ENCODE measurements at regions not wholly inside any gene's neighbourhood (a gene's known extent, or its start where the extent isn't known, plus 50 kb on each side); places are given as distances from the start of the nearest gene placed in this dataset.

DNA sequence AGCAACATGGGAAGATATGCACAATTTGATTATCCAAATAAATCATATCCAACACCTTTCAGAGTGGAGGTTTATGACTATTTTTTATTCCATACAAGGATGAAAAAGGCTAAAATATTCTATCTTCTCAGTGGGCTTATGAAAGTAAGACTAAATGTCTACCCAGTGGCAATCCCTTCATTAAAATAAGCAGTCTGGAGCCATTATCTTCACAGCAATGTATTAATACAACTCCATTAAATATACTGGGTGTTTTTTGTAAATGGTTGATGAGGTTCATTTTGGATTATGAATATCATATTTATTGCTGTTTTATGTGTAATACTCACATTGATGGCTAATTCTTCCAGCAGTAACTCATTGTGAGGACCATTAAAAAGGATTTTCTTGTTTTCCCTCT lies 352.7 kb upstream of the SOX11 start:
- no peak for DNase-seq (ENCODE audit: low read depth)

DNA sequence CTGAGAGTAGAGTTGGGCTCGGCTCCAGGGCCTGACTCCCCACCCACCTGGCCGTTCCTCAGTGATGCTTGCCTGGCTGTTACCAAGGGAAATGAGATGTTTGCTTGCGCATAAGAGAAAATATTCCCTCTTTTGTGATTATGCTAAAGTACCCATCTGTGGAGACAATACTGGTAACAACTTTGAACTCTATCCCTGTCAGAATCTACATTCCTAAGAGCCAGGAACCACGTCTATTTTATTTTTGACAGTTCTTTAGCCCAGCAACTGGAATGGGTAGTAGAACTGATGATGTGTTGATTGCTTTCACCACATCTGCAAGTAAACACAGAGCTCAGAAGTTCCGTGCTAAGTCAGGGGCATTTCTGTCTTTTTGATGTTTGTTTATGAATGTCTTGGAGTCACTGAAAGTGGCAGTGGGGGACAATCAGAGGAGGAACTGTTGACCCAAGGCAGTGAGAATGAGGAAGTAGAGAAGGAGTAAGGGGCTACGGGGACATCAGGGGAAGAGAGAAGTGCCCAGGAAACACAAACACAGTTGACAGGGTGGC lies 348.3 kb upstream of the SOX11 start:
- DNase-seq (ENCODE audit: low read depth), result no peak

DNA sequence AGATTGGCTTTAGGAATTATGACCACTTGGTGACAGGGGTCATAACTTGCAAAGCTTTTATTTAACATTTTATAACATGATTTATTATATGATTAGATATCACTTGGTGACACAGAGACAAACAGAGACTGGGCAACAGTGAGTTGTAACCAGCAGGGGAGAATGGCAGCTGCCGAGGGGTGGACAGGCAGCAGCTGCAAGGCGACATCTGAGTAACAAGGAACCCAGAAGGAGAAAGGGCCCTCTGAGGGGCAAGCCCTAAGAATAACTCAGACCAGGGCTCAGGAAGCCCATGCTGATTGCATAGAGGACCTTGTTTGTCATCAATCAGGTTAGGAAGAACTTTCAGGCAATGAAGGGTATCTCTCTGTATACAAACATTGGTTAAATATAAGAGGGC lies 339.9 kb upstream of the SOX11 start:
- DNase-seq (ENCODE audit: low read depth), result no peak

DNA sequence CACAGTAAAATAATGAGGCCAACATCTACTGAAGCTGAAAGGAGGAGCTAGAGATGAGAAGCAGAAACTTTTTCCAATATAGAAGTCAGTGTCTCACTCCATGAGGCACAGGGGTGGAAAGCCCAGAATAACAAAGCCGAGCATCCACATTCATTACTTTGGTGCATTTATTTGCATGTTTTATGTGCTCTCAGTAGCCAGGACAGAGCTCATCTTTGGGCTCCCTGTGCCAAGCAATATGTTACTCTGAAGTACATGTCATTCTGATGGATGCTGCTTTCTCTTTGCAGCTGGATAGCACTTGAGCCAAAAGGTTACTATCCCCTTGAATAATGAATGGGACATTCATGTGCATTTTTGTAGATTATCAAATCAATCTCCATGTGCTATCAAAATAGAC lies 338.6 kb upstream of the SOX11 start:
- DNase-seq (ENCODE audit: low read depth), result no peak

DNA sequence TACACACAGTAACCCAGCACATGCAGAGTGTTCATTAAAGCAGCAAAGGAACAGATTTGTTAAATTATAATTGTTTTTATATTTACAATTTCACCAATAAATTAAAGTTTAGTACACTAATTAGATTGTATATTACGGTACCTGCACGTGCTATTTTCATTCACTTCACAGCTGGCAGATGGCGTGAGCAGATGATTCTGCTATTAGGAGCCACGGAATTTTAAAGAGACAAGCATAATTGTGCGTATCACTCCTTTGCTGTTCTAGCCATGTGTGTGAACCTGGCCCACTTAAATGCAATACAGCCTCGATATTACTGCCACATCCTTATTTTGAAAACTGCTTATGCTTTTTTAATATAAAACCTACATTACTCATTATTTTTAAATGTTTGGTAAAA lies 332.8 kb upstream of the SOX11 start:
- no peak for DNase-seq (ENCODE audit: low read depth)

DNA sequence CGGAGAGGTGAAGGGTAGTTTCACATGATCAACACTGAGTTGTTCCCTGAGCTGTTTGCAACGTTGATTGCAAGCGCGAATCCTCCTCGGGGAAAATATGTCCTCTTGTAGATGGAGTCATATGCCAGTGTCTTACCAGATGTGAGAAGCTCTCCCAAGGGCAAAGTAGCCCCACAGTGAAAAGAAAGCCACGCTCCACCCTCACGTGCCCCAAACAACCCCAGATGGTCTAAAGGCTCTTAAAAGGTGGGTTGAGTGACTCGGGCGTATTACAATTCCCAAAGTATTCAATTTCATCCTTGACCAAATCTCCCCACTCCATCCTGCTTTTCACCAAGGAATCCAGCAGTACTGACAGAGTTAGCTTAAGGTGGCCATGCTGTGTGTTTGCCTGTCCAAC lies 332.1 kb upstream of the SOX11 start:
- DNase-seq (ENCODE audit: low read depth), result no peak

DNA sequence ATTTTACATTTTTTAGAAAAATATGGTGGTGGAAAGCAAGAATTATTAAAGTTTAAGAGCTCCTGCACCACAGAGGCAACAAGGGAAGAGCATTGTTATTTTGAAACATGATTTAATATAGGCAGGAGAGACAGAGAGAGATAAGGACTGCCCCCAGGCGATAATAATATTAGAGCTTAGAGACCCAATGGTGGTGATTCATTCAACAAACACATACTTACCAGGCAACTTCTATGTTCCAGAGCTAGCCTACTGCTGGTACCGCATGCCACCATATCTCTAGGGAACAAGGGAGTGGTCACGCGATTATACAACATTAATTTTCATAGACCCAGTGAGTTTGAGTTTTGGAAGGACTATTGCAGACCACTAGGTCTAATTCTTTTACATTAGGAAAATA lies 327.8 kb upstream of the SOX11 start:
- no peak for DNase-seq (ENCODE audit: low read depth)

DNA sequence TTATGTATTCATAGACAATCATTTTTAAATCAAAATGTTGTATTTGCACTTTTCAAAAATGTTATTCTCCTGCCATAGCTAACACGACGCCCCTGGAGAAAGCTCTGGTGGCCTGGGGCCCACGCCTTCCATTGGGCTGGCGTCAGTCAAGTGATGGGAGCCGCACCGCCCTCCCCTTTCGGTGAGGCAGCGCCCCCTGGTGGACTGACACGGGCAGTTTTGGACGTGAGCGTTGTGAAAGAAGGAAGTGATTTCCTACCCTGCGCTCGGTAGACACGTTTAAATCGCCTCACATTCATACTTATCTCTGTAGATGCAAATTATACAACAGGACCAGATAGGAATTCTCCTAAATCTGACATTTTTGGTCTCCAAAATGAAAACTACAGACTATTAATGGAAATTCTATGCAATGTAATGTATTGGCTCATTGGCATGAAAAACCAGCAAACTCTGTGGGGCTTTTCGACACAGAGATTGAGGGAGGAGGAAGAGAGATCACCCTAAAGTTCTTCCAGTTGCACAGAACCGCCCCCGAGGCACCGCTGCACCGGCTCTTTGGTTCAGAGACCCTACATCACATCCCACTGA lies 326.2 kb upstream of the SOX11 start:
- peak; percentile 3 for DNase-seq (ENCODE audit: low read depth)

DNA sequence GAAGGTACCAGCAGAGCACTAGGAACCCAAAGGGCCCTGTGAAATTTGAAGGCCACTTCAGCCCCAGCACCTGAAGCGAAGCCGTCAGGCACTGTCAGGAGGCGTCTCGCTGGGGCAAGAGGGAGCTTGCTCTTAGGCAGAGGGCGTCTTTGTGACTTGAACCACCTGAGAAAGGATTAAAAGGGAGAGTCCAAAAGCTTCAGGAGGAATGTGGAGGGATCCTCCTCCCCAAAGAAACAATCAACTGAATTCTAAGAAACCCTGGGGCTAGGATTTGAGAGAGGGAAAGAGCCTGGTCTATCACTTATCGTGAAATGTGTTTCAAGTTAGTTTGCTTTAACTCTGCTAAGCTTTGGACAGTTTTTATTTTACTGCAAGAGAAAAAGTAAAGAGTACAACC lies 324.9 kb upstream of the SOX11 start:
- no peak for DNase-seq (ENCODE audit: low read depth)

DNA sequence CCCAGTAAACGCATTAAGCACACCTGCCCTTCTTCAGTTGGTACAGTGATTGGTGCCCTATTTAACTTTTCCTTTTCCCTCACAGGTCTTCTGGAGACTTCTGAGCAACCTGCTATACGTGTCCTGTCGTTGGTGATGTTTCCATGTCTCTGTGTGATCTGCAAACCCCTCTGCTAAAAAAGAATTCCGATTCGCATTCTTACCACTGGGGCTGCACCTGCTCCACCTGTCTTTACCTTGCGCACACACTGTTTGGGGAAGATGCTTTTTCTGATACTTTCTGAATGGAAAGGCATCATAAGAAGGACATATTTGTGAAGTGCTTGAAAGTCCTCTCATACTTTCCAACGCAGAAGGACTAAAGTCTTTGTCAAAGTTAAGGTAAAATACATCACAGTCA lies 323.9 kb upstream of the SOX11 start:
- DNase-seq (ENCODE audit: low read depth), result no peak

DNA sequence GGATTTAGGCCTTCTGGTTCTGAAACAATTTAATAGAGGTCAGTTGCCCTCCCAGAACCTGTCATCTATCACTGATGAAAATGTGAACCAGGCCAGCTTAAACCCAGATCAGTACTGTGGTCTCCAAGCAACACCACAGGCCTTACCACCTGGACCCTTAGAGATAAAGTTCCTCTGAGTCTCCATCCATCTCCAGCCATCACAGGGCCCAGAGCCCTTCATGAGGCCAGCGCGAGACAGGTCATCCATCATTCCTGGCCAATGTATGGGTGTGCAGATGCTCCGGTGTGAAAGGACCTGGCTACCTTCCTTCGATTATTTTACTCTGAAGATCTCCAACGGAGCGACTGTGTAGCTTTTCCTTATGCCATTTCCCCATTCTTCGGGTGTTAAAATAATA lies 322.7 kb upstream of the SOX11 start:
- DNase-seq (ENCODE audit: low read depth), result no peak

DNA sequence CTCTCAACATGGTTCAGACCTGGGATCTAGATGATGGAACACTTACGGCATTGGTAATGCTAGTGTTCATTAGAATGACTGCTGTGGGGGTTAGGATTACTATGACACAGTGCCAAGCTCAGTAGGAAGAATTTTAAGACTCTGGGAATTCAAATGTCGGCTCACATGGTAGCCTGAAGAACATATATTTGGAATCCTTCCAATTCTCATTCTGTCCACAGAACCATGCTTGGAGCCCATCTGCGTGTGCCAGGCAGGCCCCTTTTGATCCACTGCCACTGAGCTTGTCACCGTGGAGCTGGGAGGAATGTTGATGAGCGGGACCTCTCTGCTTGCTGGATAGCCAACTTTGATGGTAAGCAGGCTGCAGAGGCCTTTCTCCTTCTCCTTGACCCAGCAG lies 322.0 kb upstream of the SOX11 start:
- no peak for DNase-seq (ENCODE audit: low read depth)

DNA sequence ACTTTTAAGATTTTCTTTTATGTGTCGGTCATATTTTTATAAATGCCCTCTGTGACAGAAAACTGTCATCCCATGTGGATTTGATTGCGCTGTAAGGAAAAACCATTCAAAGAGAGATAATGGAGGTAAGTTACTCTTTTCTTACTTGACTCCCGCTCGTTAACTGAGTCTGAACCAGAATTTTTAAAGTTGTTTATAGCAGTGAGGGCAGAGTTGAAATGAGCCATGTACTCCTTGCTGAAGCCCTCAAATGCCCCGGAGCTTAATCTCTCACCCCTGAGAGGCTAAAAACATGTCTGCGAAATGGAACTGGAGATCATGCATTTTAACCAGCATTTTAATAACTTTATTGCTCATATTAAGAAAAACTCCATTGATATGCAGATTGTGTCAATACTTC lies 320.0 kb upstream of the SOX11 start:
- DNase-seq (ENCODE audit: low read depth), result no peak

DNA sequence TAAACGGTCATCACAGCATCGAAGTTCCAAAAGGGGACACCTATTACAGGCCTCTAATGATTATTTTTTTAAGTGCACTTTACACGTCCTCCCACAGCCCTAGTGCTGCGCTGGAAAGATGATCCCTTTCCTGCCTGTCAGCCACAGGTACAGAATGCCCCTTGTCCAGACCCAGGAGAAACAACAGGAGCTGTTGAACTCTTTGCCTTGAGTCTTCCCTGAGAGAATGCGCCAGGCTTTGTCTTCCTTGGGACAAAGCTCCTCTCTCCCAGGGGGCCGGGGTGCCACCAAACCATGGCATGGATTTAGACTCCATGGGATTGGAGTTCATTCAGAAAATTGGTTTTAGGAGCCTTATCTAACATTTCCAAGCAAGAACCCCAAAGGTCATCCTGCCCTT lies 319.0 kb upstream of the SOX11 start:
- DNase-seq (ENCODE audit: low read depth), result no peak

DNA sequence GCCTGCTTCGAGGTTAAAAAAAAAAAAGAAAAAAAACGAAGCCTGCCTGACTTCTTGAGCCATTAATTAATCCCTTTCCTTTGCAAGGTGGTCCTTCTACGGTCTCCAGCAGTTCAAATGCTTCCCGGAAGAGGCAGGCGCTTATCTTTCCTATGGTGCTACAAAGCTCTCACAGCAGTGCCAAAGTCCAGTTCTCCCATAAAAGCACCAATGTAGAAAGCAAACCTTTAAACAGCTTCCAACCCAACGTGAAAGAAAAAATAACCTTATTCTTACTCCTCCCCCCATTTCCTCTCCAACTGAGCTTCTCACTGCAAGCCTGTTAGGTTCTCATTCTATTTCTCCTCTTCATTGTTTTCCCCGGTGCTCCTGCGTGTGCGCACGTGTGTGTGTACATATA lies 317.4 kb upstream of the SOX11 start:
- DNase-seq (ENCODE audit: low read depth), result no peak

DNA sequence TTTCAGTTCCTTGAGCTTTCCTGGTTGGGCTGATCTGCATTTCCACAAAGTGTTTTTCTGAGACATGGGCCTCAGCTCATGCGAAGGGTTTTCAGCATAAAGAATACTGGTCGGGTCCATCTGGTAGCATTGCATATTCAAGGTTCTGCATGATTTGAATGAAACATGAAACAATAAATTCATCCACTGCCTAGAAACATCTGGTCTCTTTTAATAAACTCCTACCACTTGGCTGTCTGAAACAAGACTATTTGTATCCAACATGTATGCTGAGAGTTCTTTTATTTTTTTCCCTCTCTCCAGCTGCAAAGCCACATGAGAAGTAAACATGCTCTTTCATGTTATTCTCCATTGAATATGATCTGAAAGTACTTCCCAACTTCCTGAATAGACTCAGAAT lies 314.9 kb upstream of the SOX11 start:
- DNase-seq (ENCODE audit: low read depth), result no peak

DNA sequence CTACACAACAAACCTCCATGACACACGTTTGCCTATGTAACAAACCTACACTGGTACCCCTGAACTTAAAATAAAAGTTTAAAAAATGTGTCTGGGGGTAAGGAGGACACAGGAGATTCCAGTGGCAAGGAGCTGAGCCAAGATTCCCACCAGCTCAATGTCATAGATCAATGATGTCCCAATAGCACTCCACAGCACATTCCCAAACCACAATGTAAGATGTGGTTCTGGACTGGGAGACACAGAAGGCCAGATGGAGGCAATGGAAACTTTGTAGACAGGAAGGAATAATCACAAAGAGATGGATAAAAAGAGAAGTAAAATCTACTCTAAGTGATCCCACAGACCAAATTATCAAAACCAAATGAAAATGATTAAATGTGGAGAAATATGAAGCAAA lies 312.4 kb upstream of the SOX11 start:
- no peak for DNase-seq (ENCODE audit: low read depth)

DNA sequence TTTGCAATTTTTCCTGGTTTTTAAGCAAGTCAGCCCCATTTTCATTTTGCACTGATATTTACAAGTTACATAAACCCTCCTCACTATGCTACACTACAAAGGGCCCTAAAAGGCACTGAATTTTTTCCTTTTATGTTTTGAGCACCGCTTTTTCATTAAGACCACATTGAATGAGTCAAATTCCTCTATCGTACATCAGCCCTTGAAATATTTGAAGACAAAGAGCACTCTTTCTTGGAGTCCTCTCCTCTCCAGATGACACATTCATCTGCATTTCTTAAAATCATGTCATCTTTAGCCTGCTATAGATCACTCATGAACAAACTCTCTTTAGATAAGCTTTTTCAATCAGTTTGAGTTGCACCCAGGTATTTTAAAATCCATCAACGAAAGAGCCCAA lies 306.6 kb upstream of the SOX11 start:
- DNase-seq (ENCODE audit: low read depth), result no peak

DNA sequence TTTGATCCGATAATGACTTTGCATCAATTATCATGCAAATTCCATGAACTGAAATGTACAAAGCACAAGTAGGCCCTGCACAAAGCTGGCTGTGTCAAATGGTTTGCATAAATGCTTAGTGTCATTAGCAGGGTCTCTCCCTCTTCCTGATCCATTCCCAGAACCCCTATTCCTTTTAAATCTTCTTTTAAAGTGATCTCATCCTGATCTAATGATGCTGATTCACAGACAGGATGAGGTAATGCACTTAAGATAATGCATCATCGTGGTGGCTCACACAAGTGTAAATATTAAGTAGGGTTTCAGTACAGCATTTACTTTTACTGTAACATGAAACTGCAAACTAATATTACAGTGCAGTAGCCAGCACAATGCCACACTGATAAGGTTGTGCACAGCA lies 304.8 kb upstream of the SOX11 start:
- DNase-seq (ENCODE audit: low read depth), result no peak

DNA sequence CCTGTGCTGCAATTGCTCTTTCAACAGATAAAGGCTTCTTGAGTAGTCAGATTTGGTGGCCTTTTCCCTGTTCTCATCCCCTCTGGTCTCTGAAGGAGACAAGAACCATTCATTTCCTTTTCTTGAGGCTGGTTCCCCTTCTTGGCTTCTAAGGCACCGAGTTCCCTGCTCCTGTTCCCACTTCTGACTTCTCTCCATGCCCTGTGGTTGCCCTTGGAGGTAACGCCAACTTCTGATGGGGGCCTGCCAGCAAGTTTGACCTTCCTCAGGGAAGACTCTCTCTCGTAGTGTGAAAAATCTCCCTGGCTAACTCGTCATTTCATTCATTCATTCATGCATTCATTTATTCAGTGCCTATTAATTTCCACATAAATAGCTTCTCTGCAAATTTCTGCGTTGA lies 302.4 kb upstream of the SOX11 start:
- no peak for DNase-seq (ENCODE audit: low read depth)

DNA sequence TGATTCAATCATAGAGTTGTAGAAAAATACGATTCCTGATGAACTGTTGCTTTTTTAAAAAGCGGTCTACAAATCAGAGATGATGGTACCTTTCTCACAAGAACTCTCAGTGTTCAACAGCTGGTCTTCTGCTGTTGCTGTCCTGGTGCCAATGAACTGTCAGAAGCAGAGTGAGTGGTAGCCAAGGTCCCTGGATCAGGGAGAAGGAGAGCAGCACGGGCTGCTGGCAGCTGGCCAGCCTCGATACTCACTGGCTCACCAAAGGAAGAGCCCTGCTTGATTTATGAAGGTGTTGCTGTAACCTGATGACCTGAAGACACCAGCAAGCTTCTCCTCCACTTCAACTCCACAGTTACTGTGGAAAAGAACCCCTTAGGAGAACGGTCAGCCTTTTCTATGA lies 300.8 kb upstream of the SOX11 start:
- no peak for DNase-seq (ENCODE audit: low read depth)

DNA sequence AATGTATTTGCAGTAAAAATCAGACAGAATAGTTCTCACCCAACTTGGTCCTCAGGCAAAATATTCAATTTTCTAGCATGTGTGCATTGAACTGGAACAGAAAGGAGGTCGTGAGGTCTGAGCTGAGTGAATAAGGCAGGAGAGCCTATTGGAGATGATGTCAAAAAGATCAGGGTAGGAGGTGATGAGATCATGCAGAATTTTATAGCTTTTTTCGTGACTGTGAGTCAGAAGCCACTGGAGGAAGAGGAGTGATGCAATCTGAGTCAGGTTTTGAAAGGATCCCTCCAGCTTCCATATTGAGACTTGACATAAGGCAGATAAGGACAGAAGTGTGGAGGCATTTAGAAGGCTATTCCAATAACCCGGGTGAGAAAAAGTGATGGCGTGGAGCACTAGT lies 299.5 kb upstream of the SOX11 start:
- no peak for DNase-seq (ENCODE audit: low read depth)

DNA sequence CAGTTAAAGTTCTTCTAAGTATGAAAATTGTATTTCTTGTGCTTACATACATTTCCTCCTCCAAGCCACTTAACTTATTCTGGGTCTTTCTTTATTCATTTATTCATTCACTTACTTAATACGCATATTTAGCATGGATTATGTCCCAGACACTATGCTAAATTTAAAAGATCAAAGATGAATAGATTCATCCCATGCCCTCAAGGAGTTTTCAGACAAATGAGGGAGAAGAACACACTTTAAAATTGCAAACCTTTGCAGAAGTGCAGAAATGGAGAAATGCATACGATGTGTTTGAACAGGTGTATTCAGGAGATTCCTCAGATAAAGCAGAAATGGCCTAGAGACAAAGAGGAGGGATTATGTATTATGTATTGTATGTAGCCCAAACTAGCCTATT lies 298.7 kb upstream of the SOX11 start:
- DNase-seq (ENCODE audit: low read depth), result no peak

DNA sequence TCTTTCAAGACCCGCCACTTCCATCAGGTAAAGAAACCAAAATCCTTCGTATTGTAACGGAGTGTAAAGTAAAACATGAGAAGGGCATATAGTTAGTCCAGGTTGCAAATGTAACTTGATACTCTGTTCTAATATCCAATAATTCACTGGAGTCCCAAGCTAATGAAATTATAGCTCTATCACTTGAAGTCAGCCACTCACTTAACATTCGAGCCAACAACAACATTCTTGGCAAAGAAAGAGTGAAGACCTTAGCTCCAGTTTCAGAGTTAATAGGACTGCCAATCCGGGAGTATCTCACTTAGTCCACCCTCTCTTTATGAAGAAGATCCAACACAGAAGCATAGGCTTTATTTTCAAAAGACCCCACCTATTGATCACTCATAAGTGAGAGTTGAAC lies 298.0 kb upstream of the SOX11 start:
- no peak for DNase-seq (ENCODE audit: low read depth)

DNA sequence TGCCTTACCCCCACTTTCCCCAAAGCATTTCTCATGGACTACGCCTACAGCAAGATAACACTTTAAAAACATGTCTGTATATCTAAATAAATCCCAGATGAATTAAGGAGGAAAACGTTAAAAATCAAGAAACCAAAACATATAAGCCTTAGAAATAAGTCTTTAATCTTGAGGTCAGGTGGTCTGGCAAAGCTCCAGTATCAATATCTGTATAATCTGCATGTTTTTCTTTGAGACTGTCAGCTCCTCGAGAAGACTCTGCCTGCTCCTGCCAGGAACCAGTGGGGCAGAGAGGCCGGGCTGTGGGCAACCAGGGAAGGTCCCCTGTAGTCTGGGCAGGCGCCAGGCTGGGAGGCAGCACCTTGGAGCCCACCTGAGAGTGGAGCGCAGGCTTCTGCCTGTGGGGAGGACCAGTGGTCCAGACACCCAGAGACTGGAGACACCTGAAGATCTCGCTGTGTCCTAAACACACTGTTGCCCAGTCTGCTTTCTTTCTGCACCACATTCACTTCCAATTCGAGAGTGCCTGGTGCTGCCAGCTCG lies 291.0 kb upstream of the SOX11 start:
- DNase-seq (ENCODE audit: low read depth), result no peak
